ENCODE measurements at regions not wholly inside any gene's neighbourhood (a gene's known extent, or its start where the extent isn't known, plus 50 kb on each side); places are given as distances from the start of the nearest gene placed in this dataset.

DNA sequence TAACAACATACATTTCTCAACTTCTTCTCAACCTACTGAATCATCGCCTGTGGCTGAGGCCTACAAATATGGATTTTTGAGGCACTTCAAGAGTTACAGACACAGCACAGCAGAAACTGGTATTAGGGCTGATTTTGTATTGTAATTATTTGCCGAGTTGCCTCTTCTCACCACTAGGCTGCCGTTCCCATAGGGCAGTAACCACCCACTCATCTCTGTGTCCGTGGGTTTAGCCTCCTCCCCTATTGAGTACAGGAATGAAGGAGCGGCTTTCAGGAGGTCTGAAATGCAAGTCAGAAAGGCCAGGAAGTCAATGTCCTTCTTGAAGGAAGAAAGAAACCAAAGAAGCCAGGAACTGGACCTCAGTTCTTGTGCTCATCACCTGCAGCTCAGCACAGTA lies 220.8 kb downstream of the MTHFS start:
- TF ChIP-seq, protein P1, sequence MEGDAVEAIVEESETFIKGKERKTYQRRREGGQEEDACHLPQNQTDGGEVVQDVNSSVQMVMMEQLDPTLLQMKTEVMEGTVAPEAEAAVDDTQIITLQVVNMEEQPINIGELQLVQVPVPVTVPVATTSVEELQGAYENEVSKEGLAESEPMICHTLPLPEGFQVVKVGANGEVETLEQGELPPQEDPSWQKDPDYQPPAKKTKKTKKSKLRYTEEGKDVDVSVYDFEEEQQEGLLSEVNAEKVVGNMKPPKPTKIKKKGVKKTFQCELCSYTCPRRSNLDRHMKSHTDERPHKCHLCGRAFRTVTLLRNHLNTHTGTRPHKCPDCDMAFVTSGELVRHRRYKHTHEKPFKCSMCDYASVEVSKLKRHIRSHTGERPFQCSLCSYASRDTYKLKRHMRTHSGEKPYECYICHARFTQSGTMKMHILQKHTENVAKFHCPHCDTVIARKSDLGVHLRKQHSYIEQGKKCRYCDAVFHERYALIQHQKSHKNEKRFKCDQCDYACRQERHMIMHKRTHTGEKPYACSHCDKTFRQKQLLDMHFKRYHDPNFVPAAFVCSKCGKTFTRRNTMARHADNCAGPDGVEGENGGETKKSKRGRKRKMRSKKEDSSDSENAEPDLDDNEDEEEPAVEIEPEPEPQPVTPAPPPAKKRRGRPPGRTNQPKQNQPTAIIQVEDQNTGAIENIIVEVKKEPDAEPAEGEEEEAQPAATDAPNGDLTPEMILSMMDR (IDR thresholded peaks at IDR 0.05), result no peak
- no peak for TF ChIP-seq POLR2A (IDR thresholded peaks at IDR 0.05)
